IPS-18a (cell line): ENCODE measurements at regions not wholly inside any gene's neighbourhood (a gene's known extent, or its start where the extent isn't known, plus 50 kb on each side); places are given as distances from the start of the nearest gene placed in this dataset.

Source experiments
- H3K27ac ChIP-seq: one replicate; pipeline ENCODE4 v1.5.1; 2013; ENCODE audit warnings: low read length
- H3K27me3 ChIP-seq: one replicate; pipeline ENCODE4 v1.6.1; 2013; ENCODE audit warnings: mild to moderate bottlenecking, low read length; ENCODE audit not compliant: control insufficient read depth, insufficient read depth
- H3K36me3 ChIP-seq: one replicate; pipeline ENCODE4 v1.6.1; 2013; ENCODE audit warnings: low read depth, low read length; ENCODE audit not compliant: control insufficient read depth
- H3K4me1 ChIP-seq: one replicate; pipeline ENCODE4 v1.6.1; 2013; ENCODE audit warnings: low read depth, low read length; ENCODE audit not compliant: control insufficient read depth
- H3K4me3 ChIP-seq: one replicate; pipeline ENCODE4 v1.5.1; 2013; ENCODE audit warnings: low read length
- H3K9ac ChIP-seq: one replicate; pipeline ENCODE4 v1.6.1; 2013; ENCODE audit warnings: mild to moderate bottlenecking, low read length, moderate library complexity
- H3K9me3 ChIP-seq: one replicate; pipeline ENCODE4 v1.6.1; 2013; ENCODE audit warnings: low read depth, low read length; ENCODE audit not compliant: control insufficient read depth

DNA sequence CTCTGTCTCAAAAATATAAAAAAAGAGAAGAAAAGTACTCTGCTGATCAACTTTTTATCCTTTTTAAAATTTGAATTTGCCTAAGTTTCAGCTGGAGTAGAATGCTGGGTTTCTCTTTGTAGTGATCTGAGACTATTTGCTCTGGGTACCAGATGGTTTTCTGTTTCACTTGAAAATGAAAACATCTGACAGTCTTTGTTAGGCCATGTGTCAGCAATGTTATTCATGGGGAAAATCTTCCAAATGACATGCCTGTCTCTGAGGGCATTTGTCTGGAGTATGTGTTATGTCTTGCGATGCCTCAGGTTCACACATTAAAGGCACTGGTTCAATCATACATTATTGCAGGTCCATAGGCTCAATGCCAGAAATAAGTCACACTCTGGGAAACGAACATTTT is 175.3 kb upstream of the TMEM229A start:
- Histone ChIP-seq H3K27ac (no peak overlapping the region), H3K27me3 (no peaks in the 10 kb centered on the region), H3K9ac (no peak overlapping the region), H3K9me3 (no peaks in the 10 kb centered on the region), H3K4me1 (no peaks in the 10 kb centered on the region), H3K36me3 (no peaks in the 10 kb centered on the region), H3K4me3 (no peak overlapping the region)

DNA sequence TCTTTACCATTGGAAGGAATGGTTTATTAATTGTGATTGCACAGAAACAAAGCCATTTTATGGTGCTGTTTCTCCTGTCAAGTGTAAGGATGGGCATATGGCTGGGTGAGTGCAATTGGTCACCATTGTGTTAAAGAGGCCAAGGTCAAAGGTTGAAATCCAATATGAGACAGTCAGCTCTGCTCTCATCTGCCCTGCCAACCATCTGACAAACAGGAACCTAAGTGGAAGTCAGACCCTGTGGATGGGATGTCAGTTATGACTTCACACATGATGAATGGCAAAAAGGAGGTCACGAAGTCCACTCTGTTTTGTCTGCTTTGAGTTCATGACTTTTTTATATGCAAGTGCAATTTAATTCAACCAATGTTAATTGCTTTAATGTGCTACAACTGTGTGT is 172.7 kb upstream of the TMEM229A start:
- H3K9ac ChIP-seq: no peak overlapping the region
- no peaks in the 10 kb centered on the region for H3K36me3 ChIP-seq
- no peaks in the 10 kb centered on the region for H3K9me3 ChIP-seq
- no peak overlapping the region for H3K27ac ChIP-seq
- H3K4me1 ChIP-seq: no peaks in the 10 kb centered on the region
- no peak overlapping the region for H3K4me3 ChIP-seq
- H3K27me3 ChIP-seq: no peaks in the 10 kb centered on the region

- no peak overlapping the region for H3K9ac ChIP-seq
- no peak overlapping the region for H3K4me3 ChIP-seq
- H3K27ac ChIP-seq: no peak overlapping the region
- no peaks in the 10 kb centered on the region for H3K4me1 ChIP-seq
- no peaks in the 10 kb centered on the region for H3K36me3 ChIP-seq
- H3K9me3 ChIP-seq: no peaks in the 10 kb centered on the region
- no peaks in the 10 kb centered on the region for H3K27me3 ChIP-seq
Observed at GRCh38 chr7:124202546-124202945, 169.7 kb upstream of the TMEM229A start.

DNA sequence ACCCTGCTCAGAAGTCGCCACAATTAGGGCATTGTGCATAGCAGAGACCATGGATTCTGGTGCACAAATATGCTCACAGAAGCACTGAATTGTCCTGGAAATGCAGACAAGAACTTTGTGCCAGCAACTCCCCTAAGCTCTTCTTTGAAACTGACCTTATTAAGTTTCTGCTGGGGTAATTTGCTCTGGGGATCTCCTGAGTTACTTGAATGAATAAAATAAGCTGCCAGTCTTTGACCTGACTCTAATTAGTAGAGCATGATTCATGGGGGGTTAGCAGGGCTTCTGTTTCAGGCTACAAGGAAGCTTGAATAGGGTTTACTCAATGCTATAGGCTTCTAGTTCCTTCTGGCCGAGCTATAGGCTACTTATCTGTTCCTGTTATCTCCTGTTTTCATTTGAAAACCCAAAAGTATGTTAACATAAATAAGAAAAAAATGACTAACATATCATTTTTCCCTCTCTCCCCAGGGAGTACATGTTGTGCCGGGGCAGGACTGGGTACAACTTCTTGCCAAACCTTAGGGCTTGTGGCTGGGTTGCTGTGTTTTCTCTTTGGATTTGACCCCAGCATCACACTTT is 169.0 kb upstream of the TMEM229A start:
- Histone ChIP-seq H3K4me1 (no peaks in the 10 kb centered on the region), H3K36me3 (no peaks in the 10 kb centered on the region), H3K27me3 (no peaks in the 10 kb centered on the region)

DNA sequence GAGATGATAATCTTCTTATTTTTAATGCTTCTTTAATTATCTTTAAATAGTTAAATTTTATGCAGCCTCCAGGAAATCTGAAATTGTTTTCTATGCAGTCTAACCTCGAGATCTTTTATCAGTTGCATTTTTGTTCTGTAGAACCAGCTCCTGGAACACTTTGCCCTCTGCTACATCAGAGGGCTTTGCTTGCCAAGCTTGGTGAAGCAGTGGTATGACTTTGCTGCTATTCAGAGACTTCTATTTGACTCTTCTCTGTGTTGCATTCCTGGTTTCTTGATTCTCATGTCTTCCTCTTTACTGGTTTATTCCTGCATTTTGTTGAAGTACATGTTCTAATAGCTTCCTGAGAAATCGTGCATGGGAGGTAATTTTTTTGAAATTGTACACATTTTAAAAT is 163.7 kb upstream of the TMEM229A start:
- H3K4me3 ChIP-seq: no peak overlapping the region
- no peaks in the 10 kb centered on the region for H3K27me3 ChIP-seq
- H3K27ac ChIP-seq: no peak overlapping the region
- no peak overlapping the region for H3K9ac ChIP-seq
- H3K36me3 ChIP-seq: no peaks in the 10 kb centered on the region
- no peaks in the 10 kb centered on the region for H3K9me3 ChIP-seq
- H3K4me1 ChIP-seq: no peaks in the 10 kb centered on the region

More for the DNA sequence above, 169.0 kb upstream of the TMEM229A start:
- Histone ChIP-seq H3K27ac (no peak overlapping the region), H3K9ac (no peak overlapping the region), H3K4me3 (no peak overlapping the region), H3K9me3 (no peaks in the 10 kb centered on the region)

DNA sequence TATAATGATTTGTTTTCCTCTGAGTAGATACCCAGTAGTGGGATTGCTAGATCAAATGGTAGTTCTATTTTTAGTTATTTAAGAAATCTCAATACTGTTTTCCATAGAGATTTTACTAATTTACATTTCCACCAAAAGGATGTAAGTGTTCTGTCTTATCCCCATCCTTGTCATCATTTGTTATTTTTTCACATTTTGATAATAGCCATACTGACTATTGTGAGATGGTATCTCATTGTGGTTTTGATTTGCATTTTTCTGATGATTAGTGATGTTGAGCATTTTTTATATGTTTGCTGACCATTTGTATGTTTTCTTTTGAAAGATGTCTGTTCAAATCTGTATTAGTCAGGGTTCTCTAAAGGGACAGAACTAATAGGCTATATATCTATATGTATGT is 160.0 kb upstream of the TMEM229A start:
- H3K27me3 ChIP-seq: no peaks in the 10 kb centered on the region
- no peak overlapping the region for H3K9ac ChIP-seq
- H3K36me3 ChIP-seq: no peaks in the 10 kb centered on the region
- no peak overlapping the region for H3K4me3 ChIP-seq
- no peak overlapping the region for H3K27ac ChIP-seq
- no peaks in the 10 kb centered on the region for H3K9me3 ChIP-seq
- H3K4me1 ChIP-seq: peaks cover 6% of the 10 kb centered on the region

GRCh38 chr7:124191713-124192112 is 158.8 kb upstream of the TMEM229A start:
- Histone ChIP-seq H3K36me3 (no peaks in the 10 kb centered on the region), H3K27ac (no peak overlapping the region), H3K9me3 (no peaks in the 10 kb centered on the region)

GRCh38 chr7:124191030-124191429 is 158.2 kb upstream of the TMEM229A start:
- H3K27ac ChIP-seq: no peak overlapping the region
- H3K4me3 ChIP-seq: no peak overlapping the region
- no peaks in the 10 kb centered on the region for H3K36me3 ChIP-seq
- no peak overlapping the region for H3K9ac ChIP-seq
- H3K4me1 ChIP-seq: peaks cover 6% of the 10 kb centered on the region
- no peaks in the 10 kb centered on the region for H3K9me3 ChIP-seq
- no peaks in the 10 kb centered on the region for H3K27me3 ChIP-seq

More at GRCh38 chr7:124191713-124192112, 158.8 kb upstream of the TMEM229A start:
- Histone ChIP-seq H3K4me3 (no peak overlapping the region), H3K27me3 (no peaks in the 10 kb centered on the region), H3K4me1 (peaks cover 6% of the 10 kb centered on the region), H3K9ac (no peak overlapping the region)

- H3K27me3 ChIP-seq: no peaks in the 10 kb centered on the region
- H3K9ac ChIP-seq: no peak overlapping the region
- no peaks in the 10 kb centered on the region for H3K36me3 ChIP-seq
- peaks cover 6% of the 10 kb centered on the region for H3K4me1 ChIP-seq
- H3K27ac ChIP-seq: no peak overlapping the region
- H3K9me3 ChIP-seq: no peaks in the 10 kb centered on the region
- no peak overlapping the region for H3K4me3 ChIP-seq
Observed at GRCh38 chr7:124188576-124188975, 155.7 kb upstream of the TMEM229A start.

DNA sequence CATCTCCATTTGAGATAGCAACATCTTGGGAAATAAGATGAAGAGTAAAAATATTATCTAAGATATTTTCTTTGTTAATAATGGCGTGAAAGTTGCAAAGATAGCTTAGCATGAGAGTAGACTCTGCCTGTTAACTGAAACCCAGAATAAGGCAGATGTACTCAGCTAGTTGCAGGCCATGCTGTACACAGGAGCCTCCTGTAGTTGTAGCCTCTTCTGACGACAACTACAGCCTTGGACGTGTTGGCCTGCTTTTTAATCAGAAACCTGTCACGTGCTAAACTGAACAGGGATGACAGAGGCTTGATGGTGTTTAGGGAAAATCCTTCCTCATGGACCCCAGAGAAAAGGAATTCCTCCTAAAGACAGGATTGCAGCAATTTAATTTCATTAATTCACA is 155.1 kb upstream of the TMEM229A start:
- H3K9ac ChIP-seq: no peak overlapping the region
- H3K36me3 ChIP-seq: no peaks in the 10 kb centered on the region
- no peaks in the 10 kb centered on the region for H3K9me3 ChIP-seq
- H3K4me1 ChIP-seq: peaks cover 6% of the 10 kb centered on the region
- H3K27ac ChIP-seq: no peak overlapping the region
- no peaks in the 10 kb centered on the region for H3K27me3 ChIP-seq
- no peak overlapping the region for H3K4me3 ChIP-seq

DNA sequence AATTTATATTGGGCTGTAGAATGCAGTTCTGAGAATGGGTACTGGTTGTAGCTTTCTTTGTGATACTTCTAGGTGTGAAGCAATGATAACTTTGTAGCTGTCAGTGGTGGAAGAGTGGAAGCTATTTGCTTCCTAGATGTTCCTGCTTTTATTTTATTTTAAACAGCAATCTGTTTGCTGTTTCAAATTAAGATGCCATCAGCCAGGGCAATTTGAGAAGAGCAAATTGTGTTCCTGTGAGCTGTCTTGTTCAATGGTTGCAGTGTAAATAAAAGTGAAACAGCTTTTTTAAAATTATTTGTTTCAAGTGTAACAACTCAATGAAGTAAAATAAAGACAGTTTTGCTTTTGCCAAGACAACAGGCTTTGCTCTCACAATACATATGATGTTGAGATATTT is 150.8 kb upstream of the TMEM229A start:
- no peaks in the 10 kb centered on the region for H3K27me3 ChIP-seq
- peaks cover 3% of the 10 kb centered on the region for H3K4me1 ChIP-seq
- no peak overlapping the region for H3K27ac ChIP-seq
- no peak overlapping the region for H3K4me3 ChIP-seq
- no peaks in the 10 kb centered on the region for H3K36me3 ChIP-seq
- H3K9ac ChIP-seq: no peak overlapping the region
- H3K9me3 ChIP-seq: no peaks in the 10 kb centered on the region

GRCh38 chr7:124179641-124180040 is 146.8 kb upstream of the TMEM229A start:
- Histone ChIP-seq H3K36me3 (no peaks in the 10 kb centered on the region), H3K9ac (no peak overlapping the region), H3K27ac (no peak overlapping the region), H3K4me1 (no peaks in the 10 kb centered on the region), H3K27me3 (no peaks in the 10 kb centered on the region), H3K4me3 (no peak overlapping the region), H3K9me3 (no peaks in the 10 kb centered on the region)
